Daoy (cell line): ENCODE measurements at regions not wholly inside any gene's neighbourhood (a gene's known extent, or its start where the extent isn't known, plus 50 kb on each side); places are given as distances from the start of the nearest gene placed in this dataset.

Experiments
- DNase-seq: peaks from one replicate; pipeline ENCODE4 v3.0.0-alpha.2; 2015; ENCODE audit warnings: low read depth

GRCh38 chr1:244220410-244220809 is 169.3 kb downstream of the ZBTB18 start:
- no peak for DNase-seq

- no peak for DNase-seq
Measured at GRCh38 chr1:244221991-244222390, 170.9 kb downstream of the ZBTB18 start.

- no peak for DNase-seq
Measured at GRCh38 chr1:244224487-244225430, 173.7 kb downstream of the ZBTB18 start.

- DNase-seq, result peak; percentile 28
Measured at GRCh38 chr1:244226435-244226834, 175.4 kb downstream of the ZBTB18 start.

- DNase-seq, result no peak
Measured at GRCh38 chr1:244230470-244230869, 179.4 kb downstream of the ZBTB18 start.

GRCh38 chr1:244231193-244231571 is 180.1 kb downstream of the ZBTB18 start:
- peak; percentile 26 for DNase-seq

GRCh38 chr1:244231572-244232315 is 180.7 kb downstream of the ZBTB18 start:
- DNase-seq, result peak; percentile 48

- DNase-seq, result no peak
Measured at GRCh38 chr1:244234009-244234643, 183.0 kb downstream of the ZBTB18 start.

- DNase-seq, result no peak
Measured at GRCh38 chr1:244235157-244235556, 184.1 kb downstream of the ZBTB18 start.

GRCh38 chr1:244236101-244236500 is 185.0 kb downstream of the ZBTB18 start:
- DNase-seq, result no peak

GRCh38 chr1:244236721-244237120 is 185.6 kb downstream of the ZBTB18 start:
- no peak for DNase-seq

- no peak for DNase-seq
Measured at GRCh38 chr1:244237445-244237844, 186.4 kb downstream of the ZBTB18 start.

GRCh38 chr1:244239261-244239770 is 188.2 kb downstream of the ZBTB18 start:
- DNase-seq, result no peak

- DNase-seq, result no peak
Measured at GRCh38 chr1:244241438-244241837, 190.4 kb downstream of the ZBTB18 start.

GRCh38 chr1:244242446-244242845 is 191.4 kb downstream of the ZBTB18 start:
- DNase-seq, result no peak

GRCh38 chr1:244246334-244246733 is 195.3 kb downstream of the ZBTB18 start:
- DNase-seq, result no peak

- no peak for DNase-seq
Measured at GRCh38 chr1:244248426-244248825, 197.3 kb downstream of the ZBTB18 start.

- no peak for DNase-seq
Measured at GRCh38 chr1:244252211-244252610, 199.5 kb downstream of the ADSS2 start.

GRCh38 chr1:244254467-244254866 is 197.2 kb downstream of the ADSS2 start:
- no peak for DNase-seq

GRCh38 chr1:244255426-244255965 is 196.2 kb downstream of the ADSS2 start:
- DNase-seq, result no peak

- DNase-seq, result no peak
Measured at GRCh38 chr1:244256086-244256676, 195.5 kb downstream of the ADSS2 start.
